ENCODE measurements at regions not wholly inside any gene's neighbourhood (a gene's known extent, or its start where the extent isn't known, plus 50 kb on each side); places are given as distances from the start of the nearest gene placed in this dataset.

GRCh38 chr10:31596765-31597164 is 277.7 kb downstream of the ZEB1 start:
- TF ChIP-seq CTCF (IDR thresholded peaks at IDR 0.05; ENCODE audit: insufficient read depth, low read length): no peak
- DNase-seq (ENCODE audit: low read depth): no peak
- no peak overlapping the region for H3K4me3 ChIP-seq (ENCODE audit: low read depth, low read length)

DNA sequence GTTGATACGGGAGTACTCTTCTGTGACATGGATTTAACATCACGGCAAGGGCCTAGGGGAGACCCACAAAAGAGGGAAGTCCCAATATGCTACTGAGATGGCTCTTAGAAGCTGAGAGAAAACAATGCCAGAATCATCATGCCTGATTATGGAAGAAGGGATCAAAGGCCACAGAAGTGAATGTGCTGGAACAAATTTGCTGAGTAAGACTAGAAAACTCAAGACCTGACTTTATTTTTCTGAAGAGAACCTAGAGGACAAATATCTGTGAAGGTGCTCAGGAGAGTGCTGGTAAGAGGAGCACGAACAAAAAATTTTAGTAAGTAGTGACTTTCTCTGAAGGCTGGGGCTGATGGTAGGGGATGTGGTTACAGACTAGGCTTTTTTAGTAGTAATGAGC is 277.0 kb downstream of the ZEB1 start:
- no peak overlapping the region for H3K4me3 ChIP-seq (ENCODE audit: low read depth, low read length)
- TF ChIP-seq CTCF (IDR thresholded peaks at IDR 0.05; ENCODE audit: insufficient read depth, low read length): no peak
- DNase-seq (ENCODE audit: low read depth): no peak

DNA sequence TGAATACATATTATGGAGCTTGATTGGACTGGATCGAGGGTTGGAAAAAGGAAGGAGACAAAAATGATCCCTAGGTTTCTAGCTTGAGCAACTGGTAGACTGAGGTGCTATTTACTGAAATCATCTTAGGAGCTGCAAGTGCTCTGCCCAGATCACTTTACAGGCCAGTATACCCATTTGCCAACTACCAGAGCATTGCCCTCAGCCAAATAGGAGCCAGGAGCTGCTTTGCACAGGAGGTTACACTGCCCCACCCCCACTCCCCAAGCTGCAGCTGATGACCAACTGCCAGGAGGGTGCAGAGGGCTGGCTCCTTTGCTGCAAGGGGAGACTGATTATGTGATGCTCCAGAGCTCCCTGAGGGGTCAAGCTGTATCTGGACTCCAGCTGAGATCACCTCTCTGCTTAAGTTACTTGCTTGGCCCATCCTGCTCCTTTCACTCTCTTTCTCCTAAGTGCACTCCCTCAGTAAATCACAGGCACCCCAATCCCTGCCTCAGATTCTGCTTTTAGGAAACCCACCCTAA is 275.4 kb downstream of the ZEB1 start:
- no peak for DNase-seq (ENCODE audit: low read depth)
- no peak overlapping the region for H3K4me3 ChIP-seq (ENCODE audit: low read depth, low read length)
- no peak for TF ChIP-seq CTCF (IDR thresholded peaks at IDR 0.05; ENCODE audit: insufficient read depth, low read length)

- no peak for TF ChIP-seq CTCF (IDR thresholded peaks at IDR 0.05; ENCODE audit: insufficient read depth, low read length)
- H3K4me3 ChIP-seq (ENCODE audit: low read depth, low read length): no peak overlapping the region
- DNase-seq (ENCODE audit: low read depth): no peak
These were observed 274.1 kb downstream of the ZEB1 start for GRCh38 chr10:31593124-31593523.

DNA sequence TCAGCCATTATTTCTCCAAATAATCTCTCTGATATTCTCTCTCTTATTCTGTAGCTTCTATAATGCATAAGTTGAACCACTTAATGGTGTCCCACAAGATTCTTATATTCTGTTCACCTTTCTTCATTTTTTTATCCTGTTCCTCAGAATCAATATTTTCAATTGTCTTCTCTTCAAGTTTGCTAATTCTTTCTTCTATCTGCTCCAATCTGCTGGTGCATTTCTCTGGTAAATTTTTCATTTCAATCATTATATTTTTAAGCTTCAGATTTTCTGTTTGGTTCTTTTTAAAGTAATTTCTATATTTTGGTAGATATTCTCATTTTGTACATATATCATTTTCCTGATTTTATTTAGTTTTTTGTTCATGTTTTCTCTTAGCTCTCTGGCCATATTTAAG is 272.6 kb downstream of the ZEB1 start:
- no peak for DNase-seq (ENCODE audit: low read depth)
- TF ChIP-seq CTCF (IDR thresholded peaks at IDR 0.05; ENCODE audit: insufficient read depth, low read length): no peak

DNA sequence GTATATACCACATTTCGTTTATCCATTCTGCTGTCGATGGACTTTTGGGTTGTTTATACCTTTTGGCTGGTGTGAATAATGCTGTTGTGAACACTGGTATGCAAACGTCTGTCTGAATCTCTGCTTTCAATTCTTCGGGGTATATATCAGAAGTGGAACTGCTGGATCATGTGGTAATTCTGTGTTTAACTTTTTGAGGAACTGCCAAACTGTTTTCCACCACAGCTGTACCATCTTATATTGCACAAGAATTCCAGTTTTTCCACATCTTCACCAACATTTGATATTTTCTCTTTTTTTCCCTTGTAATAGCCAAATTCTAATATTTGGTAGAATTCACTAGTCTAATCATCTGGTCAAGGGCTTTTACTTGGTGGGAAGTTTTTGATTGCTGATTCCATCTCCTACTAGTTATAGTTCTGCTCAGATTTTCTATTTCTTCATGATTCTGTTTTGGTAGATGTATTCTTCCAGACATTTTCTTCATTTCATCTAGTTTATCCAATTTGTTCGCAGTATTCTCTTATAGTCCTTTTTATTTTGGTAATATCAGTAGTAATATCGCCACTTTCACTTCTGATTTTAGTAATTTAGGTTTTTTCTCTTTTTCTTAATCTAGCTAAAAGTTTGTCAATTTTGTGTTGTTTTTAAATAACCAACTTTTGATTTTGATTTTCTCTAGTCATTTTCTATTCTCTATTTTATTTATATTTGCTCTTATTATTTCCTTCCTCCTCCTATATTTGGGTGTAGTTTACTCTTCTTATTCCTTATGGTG is 271.2 kb downstream of the ZEB1 start:
- TF ChIP-seq CTCF (IDR thresholded peaks at IDR 0.05; ENCODE audit: insufficient read depth, low read length): no peak
- no peak for DNase-seq (ENCODE audit: low read depth)
- no peak overlapping the region for H3K4me3 ChIP-seq (ENCODE audit: low read depth, low read length)

More for the DNA sequence above, 272.6 kb downstream of the ZEB1 start:
- no peak overlapping the region for H3K4me3 ChIP-seq (ENCODE audit: low read depth, low read length)
